Peyer's patch (tissue), 4 donors: ENCODE measurements at regions not wholly inside any gene's neighbourhood (a gene's known extent, or its start where the extent isn't known, plus 50 kb on each side); places are given as distances from the start of the nearest gene placed in this dataset.

Experiments
- POLR2A ChIP-seq, 2 donors: fragments of 450-650 bp; IDR thresholded peaks; one replicate each; pipeline ENCODE4 v1.5.1; 2017; ENCODE audit warnings: antibody characterized with exemption in 2 of 2, mild to moderate bottlenecking in 2 of 2, moderate library complexity in 2 of 2
- TF ChIP-seq, protein P1 (sequence below), 6 experiments: fragments of 450-650 bp in 4 of 6; fragments of 200-600 bp in 2 of 6; sonication (generic) in 1 of 6; IDR thresholded peaks; one replicate each; pipeline ENCODE4 v1.5.1; 2017 to 2019; ENCODE audit warnings: antibody characterized with exemption in 6 of 6, mild to moderate bottlenecking in 3 of 6, moderate library complexity in 1 of 6

DNA sequence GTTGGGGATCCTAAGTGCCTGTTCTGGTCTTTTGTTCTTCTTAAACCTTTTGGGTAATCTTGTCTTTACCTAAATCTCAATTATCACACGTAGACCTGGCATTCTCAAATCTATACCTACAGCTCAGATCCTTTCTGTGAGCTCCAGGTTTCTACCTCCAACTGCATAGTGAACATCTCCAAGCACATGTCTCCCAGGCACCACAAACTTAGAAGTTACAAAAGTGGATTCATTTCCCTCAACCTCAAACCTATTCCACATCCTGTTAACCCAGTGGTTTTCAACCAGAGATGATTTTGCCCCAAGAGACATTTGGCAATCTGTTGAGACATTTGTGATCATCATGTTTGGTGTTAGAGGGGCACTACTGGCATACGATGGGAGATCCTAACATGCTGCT, 183.5 kb downstream of the TENT5A start:
- TF ChIP-seq, protein P1, sequence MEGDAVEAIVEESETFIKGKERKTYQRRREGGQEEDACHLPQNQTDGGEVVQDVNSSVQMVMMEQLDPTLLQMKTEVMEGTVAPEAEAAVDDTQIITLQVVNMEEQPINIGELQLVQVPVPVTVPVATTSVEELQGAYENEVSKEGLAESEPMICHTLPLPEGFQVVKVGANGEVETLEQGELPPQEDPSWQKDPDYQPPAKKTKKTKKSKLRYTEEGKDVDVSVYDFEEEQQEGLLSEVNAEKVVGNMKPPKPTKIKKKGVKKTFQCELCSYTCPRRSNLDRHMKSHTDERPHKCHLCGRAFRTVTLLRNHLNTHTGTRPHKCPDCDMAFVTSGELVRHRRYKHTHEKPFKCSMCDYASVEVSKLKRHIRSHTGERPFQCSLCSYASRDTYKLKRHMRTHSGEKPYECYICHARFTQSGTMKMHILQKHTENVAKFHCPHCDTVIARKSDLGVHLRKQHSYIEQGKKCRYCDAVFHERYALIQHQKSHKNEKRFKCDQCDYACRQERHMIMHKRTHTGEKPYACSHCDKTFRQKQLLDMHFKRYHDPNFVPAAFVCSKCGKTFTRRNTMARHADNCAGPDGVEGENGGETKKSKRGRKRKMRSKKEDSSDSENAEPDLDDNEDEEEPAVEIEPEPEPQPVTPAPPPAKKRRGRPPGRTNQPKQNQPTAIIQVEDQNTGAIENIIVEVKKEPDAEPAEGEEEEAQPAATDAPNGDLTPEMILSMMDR (IDR thresholded peaks at IDR 0.05), result no peak
- TF ChIP-seq POLR2A (IDR thresholded peaks at IDR 0.05), result no peak
